ENCODE measurements at regions not wholly inside any gene's neighbourhood (a gene's known extent, or its start where the extent isn't known, plus 50 kb on each side); places are given as distances from the start of the nearest gene placed in this dataset.

DNA sequence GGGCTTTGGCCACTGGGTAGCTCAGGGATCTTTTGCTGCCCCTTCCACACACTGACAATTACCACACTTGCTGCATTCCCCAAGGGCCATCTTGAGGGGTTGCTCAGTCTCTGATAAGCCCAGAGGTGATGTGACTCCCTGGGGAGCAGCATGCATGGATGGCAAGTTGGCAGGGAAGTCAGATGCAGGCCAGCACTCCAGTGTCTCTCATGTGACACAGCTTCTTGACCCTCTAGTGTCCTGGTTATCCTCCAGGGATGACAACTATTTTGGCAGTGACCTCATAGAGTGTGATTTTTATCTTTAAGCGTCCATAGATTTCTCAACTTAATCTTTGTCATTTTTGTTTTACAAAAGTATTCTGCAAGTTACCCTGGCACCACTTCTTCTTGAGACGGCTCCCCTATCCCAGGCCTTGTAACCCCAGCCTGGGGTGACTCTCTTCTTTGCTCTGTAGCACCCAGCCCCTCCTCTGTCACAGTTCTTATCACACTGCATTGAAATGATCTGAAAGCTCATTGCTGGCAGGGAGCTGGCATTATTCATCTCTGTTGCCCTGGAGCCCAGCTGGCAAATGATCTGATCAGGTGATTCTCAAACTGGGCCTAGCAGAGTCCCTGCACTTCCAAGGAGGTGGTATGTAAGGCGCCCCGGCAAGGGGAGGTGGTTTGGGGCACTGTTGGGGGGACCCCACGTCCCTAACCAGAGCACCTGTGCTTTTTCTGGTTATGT, 72.6 kb downstream of the TENT5C start:
- TF ChIP-seq, protein P1, sequence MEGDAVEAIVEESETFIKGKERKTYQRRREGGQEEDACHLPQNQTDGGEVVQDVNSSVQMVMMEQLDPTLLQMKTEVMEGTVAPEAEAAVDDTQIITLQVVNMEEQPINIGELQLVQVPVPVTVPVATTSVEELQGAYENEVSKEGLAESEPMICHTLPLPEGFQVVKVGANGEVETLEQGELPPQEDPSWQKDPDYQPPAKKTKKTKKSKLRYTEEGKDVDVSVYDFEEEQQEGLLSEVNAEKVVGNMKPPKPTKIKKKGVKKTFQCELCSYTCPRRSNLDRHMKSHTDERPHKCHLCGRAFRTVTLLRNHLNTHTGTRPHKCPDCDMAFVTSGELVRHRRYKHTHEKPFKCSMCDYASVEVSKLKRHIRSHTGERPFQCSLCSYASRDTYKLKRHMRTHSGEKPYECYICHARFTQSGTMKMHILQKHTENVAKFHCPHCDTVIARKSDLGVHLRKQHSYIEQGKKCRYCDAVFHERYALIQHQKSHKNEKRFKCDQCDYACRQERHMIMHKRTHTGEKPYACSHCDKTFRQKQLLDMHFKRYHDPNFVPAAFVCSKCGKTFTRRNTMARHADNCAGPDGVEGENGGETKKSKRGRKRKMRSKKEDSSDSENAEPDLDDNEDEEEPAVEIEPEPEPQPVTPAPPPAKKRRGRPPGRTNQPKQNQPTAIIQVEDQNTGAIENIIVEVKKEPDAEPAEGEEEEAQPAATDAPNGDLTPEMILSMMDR (IDR thresholded peaks at IDR 0.05): no peak
- TF ChIP-seq POLR2A (IDR thresholded peaks at IDR 0.05) (no peak), EP300 (IDR thresholded peaks at IDR 0.05) (no peak), POLR2AphosphoS5 (IDR thresholded peaks at IDR 0.05) (no peak)

All from suprapubic skin (tissue), 4 donors.